Natural killer cell (primary cell): ENCODE measurements at regions not wholly inside any gene's neighbourhood (a gene's known extent, or its start where the extent isn't known, plus 50 kb on each side); places are given as distances from the start of the nearest gene placed in this dataset.

Source experiments
- ATAC-seq, 3 donors: fragments of 150-1000 bp in 2 of 3; fragments of 200-7000 bp in 1 of 3; cut with Tn5 transposase; 1 replicate in 1 of 3; 2 replicates in 2 of 3; pipeline ENCODE4 v1.10.0; 2021; ENCODE audit warnings: mild to moderate bottlenecking in 2 of 3, moderate library complexity in 2 of 3
- DNase-seq, 2 donors: peaks; one replicate each; pipeline versions ENCODE4 v3.0.0 to v3.0.0-alpha.2; 2013 to 2021; ENCODE audit warnings: mixed read lengths in 1 of 2
- H3K27ac ChIP-seq: one replicate; pipeline ENCODE4 v1.5.1; 2013; ENCODE audit warnings: mild to moderate bottlenecking, low read length
- H3K27me3 ChIP-seq: one replicate; pipeline ENCODE4 v1.6.1; 2013; ENCODE audit warnings: low read length; ENCODE audit not compliant: control insufficient read depth, insufficient read depth
- H3K36me3 ChIP-seq: one replicate; pipeline ENCODE4 v1.6.1; 2013; ENCODE audit warnings: low read length; ENCODE audit not compliant: control insufficient read depth, insufficient read depth
- H3K4me1 ChIP-seq: one replicate; pipeline ENCODE4 v1.6.1; 2013; ENCODE audit warnings: low read length; ENCODE audit not compliant: control insufficient read depth, insufficient read depth
- H3K4me3 ChIP-seq: one replicate; pipeline ENCODE4 v1.5.1; 2013; ENCODE audit warnings: low read length
- H3K9me3 ChIP-seq: one replicate; pipeline ENCODE4 v1.6.1; 2013; ENCODE audit warnings: low read length; ENCODE audit not compliant: control insufficient read depth, insufficient read depth
- H3K27ac Mint-ChIP-seq, 2 donors: one replicate each; pipeline ENCODE4 v1.8.0; 2022; ENCODE audit warnings: mild to moderate bottlenecking in 2 of 2, mixed read lengths in 2 of 2, moderate library complexity in 1 of 2
- H3K27me3 Mint-ChIP-seq, 2 donors: one replicate each; pipeline ENCODE4 v1.8.0; 2022; ENCODE audit warnings: low read depth in 2 of 2, mixed read lengths in 2 of 2
- H3K36me3 Mint-ChIP-seq: one replicate; pipeline ENCODE4 v1.8.0; 2022; ENCODE audit warnings: mixed read lengths
- H3K4me1 Mint-ChIP-seq, 2 donors: one replicate each; pipeline ENCODE4 v1.8.0; 2022; ENCODE audit warnings: mixed read lengths in 2 of 2
- H3K4me3 Mint-ChIP-seq: one replicate; pipeline ENCODE4 v1.8.0; 2022; ENCODE audit warnings: mild to moderate bottlenecking, moderate library complexity, mixed read lengths
- H3K9me3 Mint-ChIP-seq, 2 donors: one replicate each; pipeline ENCODE4 v1.8.0; 2022; ENCODE audit warnings: mixed read lengths in 2 of 2
- WGBS: methylation state at CpG from one replicate; pipeline ENCODE4 v1.1.7; 2013; ENCODE audit warnings: missing lambda C conversion rate; ENCODE audit not compliant: insufficient coverage; 5-methylcytosine and 5-hydroxymethylcytosine counted together
- intact Hi-C: fragments of 100-400 bp; cut with micrococcal nuclease; formaldehyde crosslinking; loops from one replicate; pipeline ENCODE4 v1.14.2; 2022
- TF ChIP-seq, protein P1 (sequence below): fragments of 200-600 bp; IDR thresholded peaks from one replicate; pipeline ENCODE4 v1.8.0; 2022; ENCODE audit warnings: antibody characterized with exemption

DNA sequence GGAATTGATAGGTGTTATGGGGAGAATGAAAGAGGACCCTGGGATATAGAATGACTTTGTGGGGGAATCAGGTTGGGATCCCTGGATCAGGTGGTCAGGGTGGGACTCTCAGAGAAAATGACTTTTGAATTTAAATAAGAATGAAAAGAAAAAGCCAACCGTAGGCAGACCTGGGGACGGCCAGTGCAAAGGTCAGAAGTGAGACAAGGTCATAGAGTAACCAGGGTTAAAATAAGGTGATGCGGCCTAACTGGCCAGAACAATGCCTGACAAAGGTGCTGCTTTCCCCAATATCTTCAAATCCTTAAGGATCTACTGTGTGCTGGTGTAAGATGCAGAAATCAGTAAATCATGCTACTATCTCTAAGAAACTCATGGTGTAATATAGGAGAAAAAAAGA is 238.4 kb upstream of the JUN start:
- Mint-ChIP-seq H3K27me3 (peaks cover 0 to 5% of the 10 kb centered on the region in 2 donors), H3K9me3 (no peaks in the 10 kb centered on the region), H3K27ac (no peak overlapping the region), H3K36me3 (no peaks in the 10 kb centered on the region), H3K4me1 (peaks cover 37 to 40% of the 10 kb centered on the region in 2 donors), H3K4me3 (no peak overlapping the region)
- H3K9me3 ChIP-seq: peaks cover 6% of the 10 kb centered on the region
- WGBS: 100% methylated on average over 3 of the region's 3 CpGs
- no peaks in the 10 kb centered on the region for H3K27me3 ChIP-seq
- H3K27ac ChIP-seq: no peak overlapping the region
- no peak for DNase-seq
- peaks cover 29% of the 10 kb centered on the region for H3K4me1 ChIP-seq
- no peak overlapping the region for H3K4me3 ChIP-seq
- ATAC-seq: no peak
- intact Hi-C loops: no loop called here
- TF ChIP-seq, protein P1, sequence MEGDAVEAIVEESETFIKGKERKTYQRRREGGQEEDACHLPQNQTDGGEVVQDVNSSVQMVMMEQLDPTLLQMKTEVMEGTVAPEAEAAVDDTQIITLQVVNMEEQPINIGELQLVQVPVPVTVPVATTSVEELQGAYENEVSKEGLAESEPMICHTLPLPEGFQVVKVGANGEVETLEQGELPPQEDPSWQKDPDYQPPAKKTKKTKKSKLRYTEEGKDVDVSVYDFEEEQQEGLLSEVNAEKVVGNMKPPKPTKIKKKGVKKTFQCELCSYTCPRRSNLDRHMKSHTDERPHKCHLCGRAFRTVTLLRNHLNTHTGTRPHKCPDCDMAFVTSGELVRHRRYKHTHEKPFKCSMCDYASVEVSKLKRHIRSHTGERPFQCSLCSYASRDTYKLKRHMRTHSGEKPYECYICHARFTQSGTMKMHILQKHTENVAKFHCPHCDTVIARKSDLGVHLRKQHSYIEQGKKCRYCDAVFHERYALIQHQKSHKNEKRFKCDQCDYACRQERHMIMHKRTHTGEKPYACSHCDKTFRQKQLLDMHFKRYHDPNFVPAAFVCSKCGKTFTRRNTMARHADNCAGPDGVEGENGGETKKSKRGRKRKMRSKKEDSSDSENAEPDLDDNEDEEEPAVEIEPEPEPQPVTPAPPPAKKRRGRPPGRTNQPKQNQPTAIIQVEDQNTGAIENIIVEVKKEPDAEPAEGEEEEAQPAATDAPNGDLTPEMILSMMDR: no peak
- H3K36me3 ChIP-seq: no peaks in the 10 kb centered on the region

DNA sequence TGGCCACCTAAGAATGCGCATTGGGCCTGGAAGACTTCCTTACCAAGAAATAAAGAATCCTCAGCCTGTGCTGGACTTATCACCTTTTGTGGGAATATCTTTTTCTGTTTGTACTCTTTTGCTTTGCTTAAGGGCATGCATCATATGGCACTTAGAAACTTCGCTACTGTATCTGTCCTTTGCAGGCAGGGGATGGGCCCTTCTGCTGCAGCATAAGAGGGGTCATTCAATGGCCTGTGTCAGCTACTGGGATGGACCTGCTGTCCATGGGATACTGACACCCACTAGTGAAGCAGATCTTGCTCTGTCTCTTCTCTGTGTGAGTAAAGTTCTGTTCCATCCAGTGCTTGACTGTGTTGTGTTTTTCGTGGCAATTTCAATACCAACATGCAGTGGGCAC is 239.0 kb upstream of the JUN start:
- intact Hi-C loops: no loop called here

DNA sequence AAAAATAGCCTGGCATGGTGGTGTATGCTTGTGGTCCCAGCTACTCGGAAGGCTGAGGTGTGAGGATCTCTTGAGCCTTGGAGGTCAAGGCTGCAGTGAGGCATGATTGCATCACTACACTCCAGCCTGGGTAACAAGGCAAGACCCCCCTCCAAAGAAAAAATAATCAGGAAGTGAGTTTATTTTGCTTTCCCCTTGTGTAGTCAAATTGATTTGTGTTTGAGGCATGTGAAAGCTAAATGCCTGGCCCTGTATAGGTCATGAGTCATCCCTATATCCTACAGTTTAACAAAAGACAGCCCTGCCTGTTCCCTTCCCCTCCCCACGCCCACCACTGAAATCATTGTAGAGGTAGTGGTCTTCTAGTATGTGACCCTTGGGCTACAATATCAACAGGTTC is 241.4 kb upstream of the JUN start:
- Mint-ChIP-seq H3K4me3 (no peak overlapping the region), H3K27me3 (peaks cover 0 to 3% of the 10 kb centered on the region in 2 donors), H3K4me1 (peaks cover 10 to 14% of the 10 kb centered on the region in 2 donors), H3K27ac (no peak overlapping the region), H3K9me3 (no peaks in the 10 kb centered on the region), H3K36me3 (no peaks in the 10 kb centered on the region)
- no peaks in the 10 kb centered on the region for H3K27me3 ChIP-seq
- H3K9me3 ChIP-seq: no peaks in the 10 kb centered on the region
- intact Hi-C loops: no loop called here
- WGBS: 100% methylated on average over 1 of the region's 2 CpGs
- H3K27ac ChIP-seq: no peak overlapping the region
- DNase-seq: no peak
- no peak for ATAC-seq
- TF ChIP-seq, protein P1: no peak
- no peaks in the 10 kb centered on the region for H3K36me3 ChIP-seq
- peaks cover 9% of the 10 kb centered on the region for H3K4me1 ChIP-seq
- no peak overlapping the region for H3K4me3 ChIP-seq

More for the DNA sequence above, 239.0 kb upstream of the JUN start:
- Mint-ChIP-seq H3K27me3 (peaks cover 0 to 4% of the 10 kb centered on the region in 2 donors), H3K27ac (no peak overlapping the region), H3K36me3 (no peaks in the 10 kb centered on the region), H3K9me3 (no peaks in the 10 kb centered on the region), H3K4me3 (no peak overlapping the region), H3K4me1 (peaks cover 34 to 38% of the 10 kb centered on the region in 2 donors)
- no peak overlapping the region for H3K4me3 ChIP-seq
- peaks cover 6% of the 10 kb centered on the region for H3K9me3 ChIP-seq
- H3K27ac ChIP-seq: no peak overlapping the region
- TF ChIP-seq, protein P1: no peak
- no peaks in the 10 kb centered on the region for H3K27me3 ChIP-seq
- 98% methylated on average over 3 of the region's 3 CpGs for WGBS
- DNase-seq: no peak
- no peak for ATAC-seq
- H3K36me3 ChIP-seq: no peaks in the 10 kb centered on the region
- H3K4me1 ChIP-seq: peaks cover 29% of the 10 kb centered on the region

DNA sequence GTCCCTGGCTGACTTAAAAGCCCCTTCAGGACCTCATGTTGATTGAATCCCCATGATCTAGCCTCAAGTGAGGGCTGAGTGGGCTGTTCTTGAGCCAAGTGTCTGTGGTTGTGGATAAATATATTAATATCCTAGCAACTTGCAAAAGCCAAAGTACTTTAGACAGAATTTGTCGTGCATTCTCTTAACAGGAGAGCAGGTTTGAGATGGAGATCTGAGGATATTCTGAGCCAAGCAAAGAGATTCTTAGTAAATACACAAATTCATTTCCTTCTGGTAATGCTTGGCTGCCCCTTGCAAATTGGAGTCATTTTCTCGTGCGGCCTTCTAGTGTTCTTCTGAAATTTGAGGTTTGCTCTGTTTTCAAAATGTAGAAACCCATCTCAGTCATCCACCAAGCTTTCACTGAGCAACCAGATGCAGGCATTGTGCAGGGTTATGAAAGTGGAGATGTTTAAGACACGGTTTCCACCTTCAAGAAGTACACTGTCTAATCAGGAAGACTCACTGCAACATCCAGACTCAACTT is 242.1 kb upstream of the JUN start:
- no peaks in the 10 kb centered on the region for H3K9me3 ChIP-seq
- no peak overlapping the region for H3K27ac Mint-ChIP-seq
- ATAC-seq (no peak), DNase-seq (no peak)
- no peaks in the 10 kb centered on the region for H3K36me3 Mint-ChIP-seq
- no peaks in the 10 kb centered on the region for H3K9me3 Mint-ChIP-seq
- H3K4me1 Mint-ChIP-seq: peaks cover 3 to 7% of the 10 kb centered on the region in 2 donors
- peaks cover 0 to 3% of the 10 kb centered on the region in 2 donors for H3K27me3 Mint-ChIP-seq
- 83% methylated on average over 4 of the region's 4 CpGs for WGBS
- TF ChIP-seq, protein P1: no peak
- peaks cover 1% of the 10 kb centered on the region for H3K4me1 ChIP-seq
- no peaks in the 10 kb centered on the region for H3K36me3 ChIP-seq
- no peak overlapping the region for H3K27ac ChIP-seq
- no peaks in the 10 kb centered on the region for H3K27me3 ChIP-seq
- no peak overlapping the region for H3K4me3 ChIP-seq
- intact Hi-C loops: no loop called here
- no peak overlapping the region for H3K4me3 Mint-ChIP-seq
